Prostate gland (tissue), 2 donors: ENCODE measurements at regions not wholly inside any gene's neighbourhood (a gene's known extent, or its start where the extent isn't known, plus 50 kb on each side); places are given as distances from the start of the nearest gene placed in this dataset.

Experiments
- DNase-seq: peaks from one replicate; pipeline ENCODE4 v3.0.0-alpha.2; 2019; ENCODE audit warnings: low spot score
- H3K27ac ChIP-seq, 2 donors: fragments of 200-600 bp; sonication (generic); 2 replicates each; pipeline ENCODE4 v1.5.1; 2017 to 2019
- H3K27me3 ChIP-seq: fragments of 200-600 bp; sonication (generic); replicated peaks from 2 replicates; pipeline ENCODE4 v1.5.1; 2019; ENCODE audit not compliant: insufficient read depth
- H3K36me3 ChIP-seq, 2 donors: fragments of 200-600 bp; sonication (generic); 1 replicate in 1 of 2; 2 replicates in 1 of 2; pipeline versions ENCODE4 v1.5.1 to v1.8.1; 2017 to 2019
- H3K4me1 ChIP-seq: fragments of 200-600 bp; sonication (generic); replicated peaks from 2 replicates; pipeline ENCODE4 v1.5.1; 2019
- H3K4me3 ChIP-seq, 2 donors: fragments of 200-600 bp; sonication (generic); 2 replicates each; pipeline ENCODE4 v1.5.1; 2017 to 2019
- H3K9me3 ChIP-seq: fragments of 200-600 bp; sonication (generic); 2 replicates; pipeline ENCODE4 v1.5.1; 2017
- CTCF ChIP-seq, 4 experiments: fragments of 200-600 bp in 2 of 4; fragments of 450-650 bp in 2 of 4; sonication (generic) in 2 of 4; IDR thresholded peaks; 1 replicate in 3 of 4; 2 replicates in 1 of 4; pipeline ENCODE4 v1.5.1; 2016 to 2019; ENCODE audit warnings: antibody characterized with exemption in 4 of 4, mild to moderate bottlenecking in 2 of 4, moderate library complexity in 2 of 4
- POLR2A ChIP-seq: fragments of 450-650 bp; IDR thresholded peaks from one replicate; pipeline ENCODE4 v1.6.1; 2016; ENCODE audit warnings: antibody characterized with exemption, mild to moderate bottlenecking
- POLR2AphosphoS5 ChIP-seq: sonication (generic); formaldehyde crosslinking; IDR thresholded peaks from one replicate; pipeline ENCODE4 v1.6.1; 2017; ENCODE audit warnings: antibody characterized with exemption
- WGBS: methylation state at CpG from one replicate; pipeline ENCODE4 v1.1.5; 2018; 5-methylcytosine and 5-hydroxymethylcytosine counted together
- intact Hi-C: fragments of 100-400 bp; cut with DNase I; formaldehyde crosslinking; loops from one replicate; pipeline ENCODE4 v1.14.2; 2022

DNA sequence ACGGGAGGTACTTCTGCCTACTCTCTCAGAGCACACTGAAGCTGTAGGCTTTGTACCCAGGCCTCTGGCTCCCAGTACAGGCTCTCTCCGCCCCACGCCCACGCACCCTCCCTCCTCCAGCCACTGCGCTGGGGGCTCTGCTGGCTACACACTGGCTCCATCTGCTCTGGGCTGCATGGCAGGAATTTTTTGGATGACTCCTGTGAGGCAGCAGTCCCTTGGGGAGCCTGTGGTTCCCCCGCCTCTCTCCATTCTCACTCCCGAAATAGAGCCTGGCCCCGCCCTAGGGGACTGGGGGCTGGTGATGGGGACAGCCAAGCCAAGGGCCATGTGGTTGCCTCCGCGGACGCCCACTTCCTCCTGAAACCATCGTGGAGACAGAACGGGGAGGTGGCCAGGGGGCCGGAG, 58.1 kb upstream of the ADRA2C start:
- H3K4me3 ChIP-seq: no peak overlapping the region
- H3K9me3 ChIP-seq: no peaks in the 10 kb centered on the region
- H3K36me3 ChIP-seq: no peaks in the 10 kb centered on the region
- intact Hi-C loops: no loop called here
- no peak for TF ChIP-seq POLR2A
- TF ChIP-seq CTCF (IDR thresholded peaks at IDR 0.05): no peak
- no peak for TF ChIP-seq POLR2AphosphoS5
- H3K27me3 ChIP-seq: peaks cover 5% of the 10 kb centered on the region
- no peaks in the 10 kb centered on the region for H3K4me1 ChIP-seq
- H3K27ac ChIP-seq: no peak overlapping the region
- WGBS: 72% methylated on average over 11 of the region's 14 CpGs
- DNase-seq: no peak

DNA sequence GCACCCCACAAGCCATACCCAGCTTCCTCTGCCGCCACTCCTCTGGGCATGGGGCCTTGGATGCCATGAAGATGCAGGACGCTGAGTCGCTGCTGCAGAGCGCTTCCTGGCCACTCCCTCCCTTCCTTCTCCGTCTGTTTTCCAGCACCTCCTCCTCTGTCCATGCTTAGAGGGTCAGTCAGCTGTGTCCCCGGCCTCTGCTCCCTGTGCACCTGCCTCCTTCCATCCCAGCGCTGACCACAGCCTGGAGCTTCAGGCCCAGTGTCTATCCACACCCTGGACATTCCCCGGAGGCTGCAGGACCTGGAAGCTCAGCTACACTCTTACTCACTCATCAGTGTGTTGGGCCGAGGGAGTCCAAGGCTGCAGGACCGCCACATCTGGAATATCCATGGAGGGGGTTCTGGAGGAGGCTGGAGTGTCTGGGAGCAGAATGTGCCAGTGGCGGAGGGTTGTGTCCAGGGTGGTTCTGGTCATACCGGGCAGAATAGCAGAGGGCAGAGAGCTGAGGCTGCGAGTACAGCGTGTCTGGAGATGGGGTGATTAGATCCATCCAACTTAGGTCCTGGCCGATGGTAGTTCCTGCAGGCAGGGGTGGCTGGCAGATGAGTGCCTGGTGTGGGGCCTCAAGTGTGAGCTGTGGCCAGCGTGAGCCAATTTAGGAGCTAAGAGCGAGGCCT, 58.6 kb upstream of the ADRA2C start:
- no peaks in the 10 kb centered on the region for H3K36me3 ChIP-seq
- no peaks in the 10 kb centered on the region for H3K4me1 ChIP-seq
- no peak for DNase-seq
- intact Hi-C loops: no loop called here
- H3K4me3 ChIP-seq: no peak overlapping the region
- 80% methylated on average over 17 of the region's 17 CpGs for WGBS
- H3K9me3 ChIP-seq: no peaks in the 10 kb centered on the region
- TF ChIP-seq CTCF (IDR thresholded peaks at IDR 0.05) (no peak), POLR2A (no peak), POLR2AphosphoS5 (no peak)
- no peak overlapping the region for H3K27ac ChIP-seq
- peaks cover 10% of the 10 kb centered on the region for H3K27me3 ChIP-seq

DNA sequence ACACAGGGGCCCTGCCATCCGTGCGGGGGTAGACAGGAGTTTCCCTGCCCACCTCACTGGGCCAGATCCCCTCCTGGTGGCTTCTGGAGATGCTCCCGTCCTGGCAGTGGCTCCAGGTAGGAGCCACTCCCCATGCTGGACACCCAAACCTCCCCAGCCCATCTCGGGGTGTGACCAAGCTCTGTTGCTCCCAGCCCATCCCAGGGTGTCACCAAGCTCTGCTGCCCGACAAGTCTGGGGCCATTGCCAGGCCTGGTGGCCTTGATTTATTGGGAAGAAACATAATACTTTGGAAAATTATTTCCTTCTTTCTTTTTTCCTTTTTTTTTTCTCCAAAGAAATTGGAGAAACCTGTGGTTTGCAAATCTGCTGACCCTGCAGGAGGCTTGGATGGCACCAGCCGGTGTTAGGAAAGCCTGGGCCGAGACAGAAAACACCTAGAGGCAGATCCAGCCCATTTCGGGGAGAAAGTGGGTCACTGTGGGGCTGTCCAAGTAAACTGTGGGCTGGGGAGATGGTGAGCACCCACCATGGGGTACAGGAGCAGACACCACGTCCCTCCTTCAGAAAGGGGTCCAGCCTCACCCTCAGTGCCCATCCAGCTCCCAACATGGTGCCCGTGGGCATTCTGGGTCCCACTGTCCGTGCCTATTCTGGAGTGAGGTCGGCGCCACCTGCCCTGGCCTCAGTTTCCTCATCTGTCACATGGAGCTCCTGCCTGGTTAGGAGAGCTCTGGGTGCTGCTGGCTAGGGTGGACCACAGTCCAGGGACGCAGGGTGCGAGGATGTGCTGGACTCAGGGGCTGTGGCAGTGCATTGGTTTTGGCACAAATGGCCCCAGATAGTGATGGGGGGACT, 59.4 kb upstream of the ADRA2C start:
- H3K4me1 ChIP-seq: no peaks in the 10 kb centered on the region
- no peak for DNase-seq
- TF ChIP-seq POLR2AphosphoS5: no peak
- no peak for TF ChIP-seq POLR2A
- TF ChIP-seq CTCF (IDR thresholded peaks at IDR 0.05): no peak
- no peak overlapping the region for H3K27ac ChIP-seq
- peaks cover 17% of the 10 kb centered on the region for H3K27me3 ChIP-seq
- no peaks in the 10 kb centered on the region for H3K36me3 ChIP-seq
- 80% methylated on average over 14 of the region's 15 CpGs for WGBS
- H3K9me3 ChIP-seq: no peaks in the 10 kb centered on the region
- intact Hi-C loops: no loop called here
- H3K4me3 ChIP-seq: no peak overlapping the region

DNA sequence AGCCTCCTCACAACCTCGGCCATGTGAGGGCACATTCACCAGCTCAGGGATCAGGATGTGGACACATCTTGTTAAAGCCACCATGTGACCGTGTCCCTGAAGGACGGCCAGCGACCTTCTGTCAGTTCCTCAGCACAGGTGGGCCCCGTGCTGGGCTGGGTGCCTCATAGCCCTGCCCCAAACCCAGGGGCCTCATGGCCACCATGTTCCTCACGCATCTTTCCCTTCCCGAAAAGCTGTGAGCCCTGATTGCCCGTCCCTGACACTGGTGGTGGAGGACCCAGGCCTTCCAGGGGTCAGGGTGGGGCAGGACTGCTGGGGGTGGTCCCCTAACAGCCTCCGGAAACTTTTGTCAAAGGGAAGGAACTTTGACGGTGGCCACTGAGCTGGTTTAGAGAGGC, 60.1 kb upstream of the ADRA2C start:
- intact Hi-C loops: no loop called here
- DNase-seq: no peak
- H3K4me3 ChIP-seq: no peak overlapping the region
- no peaks in the 10 kb centered on the region for H3K9me3 ChIP-seq
- WGBS: 75% methylated on average over 10 of the region's 10 CpGs
- H3K27ac ChIP-seq: no peak overlapping the region
- peaks cover 24% of the 10 kb centered on the region for H3K27me3 ChIP-seq
- H3K4me1 ChIP-seq: no peaks in the 10 kb centered on the region
- H3K36me3 ChIP-seq: no peaks in the 10 kb centered on the region
- TF ChIP-seq POLR2AphosphoS5: no peak
- TF ChIP-seq CTCF (IDR thresholded peaks at IDR 0.05): no peak
- TF ChIP-seq POLR2A: no peak
